GM11168 (cell line): ENCODE measurements at regions not wholly inside any gene's neighbourhood (a gene's known extent, or its start where the extent isn't known, plus 50 kb on each side); places are given as distances from the start of the nearest gene placed in this dataset.
"Not testable (repeated sequence)": the region's sequence is repeated elsewhere in the genome, so short reads cannot be mapped to it uniquely, and the experiment has no call there.

Source experiments
- in situ Hi-C: fragments of 300-500 bp; cut with MboI; formaldehyde crosslinking; loops from one replicate; pipeline ENCODE4 v1.12.0; 2022; ENCODE audit warnings: low sequenced_read_pairs; ENCODE audit not compliant: unreplicated experiment

DNA sequence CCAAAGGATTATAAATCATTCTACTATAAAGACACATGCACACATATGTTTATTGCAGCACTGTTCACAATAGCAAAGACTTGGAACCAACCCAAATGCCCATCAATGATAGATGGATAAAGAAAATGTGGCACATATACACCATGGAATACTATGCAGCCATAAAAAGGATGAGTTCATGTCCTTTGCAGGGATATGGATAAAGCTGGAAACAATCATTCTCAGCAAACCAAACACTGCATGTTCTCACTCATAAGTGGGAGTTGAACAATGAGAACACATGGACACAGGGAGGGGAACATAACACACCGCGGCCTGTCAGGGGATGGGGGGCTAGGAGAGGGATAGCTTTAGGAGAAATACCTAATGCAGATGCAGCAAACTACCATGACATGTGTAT, 135.1 kb upstream of the PDE4B start:
- in situ Hi-C loops: not testable (repeated sequence)

DNA sequence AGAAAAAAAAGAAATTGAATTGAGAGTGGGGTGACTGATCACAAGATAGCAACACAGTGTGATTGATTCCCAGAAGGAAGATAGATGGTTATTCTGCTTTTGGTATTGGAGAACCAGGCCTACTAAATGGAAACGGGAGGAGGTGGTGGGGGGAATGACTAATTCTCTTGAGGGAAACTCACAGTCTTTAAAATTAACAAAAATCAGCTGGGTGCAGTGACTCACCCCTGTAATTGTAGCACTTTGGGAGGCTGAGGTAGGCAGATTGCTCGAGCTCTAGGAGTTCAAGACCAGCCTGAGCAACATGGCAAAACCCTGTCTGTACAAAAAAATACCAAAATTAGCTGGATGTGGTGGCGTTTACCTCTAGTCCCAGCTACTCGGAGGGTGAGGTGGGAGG, 134.6 kb upstream of the PDE4B start:
- in situ Hi-C loops: no loop called here

DNA sequence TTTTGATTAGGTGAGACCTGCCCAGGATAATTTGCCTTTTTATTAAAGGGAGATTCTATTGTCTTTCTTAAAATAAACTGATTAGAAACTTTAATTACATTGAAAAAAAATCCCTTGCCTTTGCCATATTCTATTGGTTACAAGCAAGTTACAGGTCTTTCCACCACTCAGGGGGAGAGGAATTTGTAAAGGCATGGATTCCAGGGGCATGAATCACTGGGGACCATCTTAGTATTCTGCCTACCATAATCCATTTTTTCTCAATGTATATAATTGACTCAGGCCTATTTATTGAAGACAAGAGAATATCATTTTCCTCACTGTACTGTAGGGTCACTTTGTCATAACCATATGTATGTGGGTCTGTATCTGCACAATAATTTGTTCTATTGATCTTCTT, 124.3 kb upstream of the PDE4B start:
- in situ Hi-C loops: no loop called here

DNA sequence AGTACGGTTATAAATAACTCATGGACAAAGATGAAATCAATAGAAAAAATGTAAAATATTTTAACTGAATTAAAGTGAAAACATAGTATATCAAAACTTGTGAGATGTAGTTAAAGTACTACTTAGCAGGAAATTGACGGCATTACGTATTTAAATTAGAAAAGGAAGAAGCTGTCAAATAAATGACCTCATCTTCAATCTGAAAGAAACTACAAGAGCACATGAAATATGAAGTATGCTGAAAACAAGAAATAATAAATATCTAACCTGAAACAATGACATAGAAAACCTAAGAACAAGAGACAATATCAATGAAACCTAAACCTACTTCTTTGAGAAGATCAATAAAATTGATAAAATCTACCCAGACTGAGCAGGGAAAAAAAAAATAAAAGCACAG, 122.2 kb upstream of the PDE4B start:
- in situ Hi-C loops: no loop called here

DNA sequence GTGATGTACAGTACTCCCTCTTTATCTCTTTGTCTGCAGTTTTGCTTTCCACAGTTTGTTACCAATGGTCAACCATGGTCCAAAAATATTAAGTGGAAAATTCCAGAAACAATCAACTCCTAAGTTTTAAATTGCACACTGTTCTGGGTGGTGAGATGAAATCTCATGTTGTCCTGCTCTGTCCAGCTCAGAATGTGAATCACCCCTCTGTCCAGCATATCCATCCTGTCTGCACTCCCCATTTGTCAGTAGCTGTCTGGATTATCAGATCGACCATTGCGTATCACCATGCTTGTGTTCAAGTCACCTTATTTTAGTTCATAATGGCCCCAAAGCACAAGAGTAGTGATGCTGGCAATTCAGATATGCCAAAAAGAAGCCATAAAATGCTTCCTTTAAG, 118.2 kb upstream of the PDE4B start:
- in situ Hi-C loops: no loop called here

DNA sequence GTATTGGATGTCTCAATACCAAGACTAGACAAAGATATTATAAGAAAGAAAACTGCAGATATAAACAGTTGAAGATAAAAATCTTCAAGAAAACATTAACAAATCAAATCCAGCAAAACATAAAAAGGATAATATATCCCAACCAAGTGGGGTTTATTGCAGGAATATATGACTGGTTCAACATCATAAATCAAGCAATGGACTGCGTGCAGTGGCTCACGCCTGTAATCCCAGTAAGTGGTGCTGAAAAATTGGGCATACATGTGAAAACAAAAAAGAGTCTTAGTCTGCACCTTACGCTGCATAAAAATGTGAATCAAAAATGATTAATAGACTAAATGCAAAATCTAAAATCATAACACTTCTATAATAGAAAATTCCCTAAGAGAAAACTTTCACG, 112.9 kb upstream of the PDE4B start:
- in situ Hi-C loops: loop anchor here (10.0 to 25.0 kb wide), 2 partner anchors 445 to 617 kb away; no protein-coding TSS in a partner anchor

DNA sequence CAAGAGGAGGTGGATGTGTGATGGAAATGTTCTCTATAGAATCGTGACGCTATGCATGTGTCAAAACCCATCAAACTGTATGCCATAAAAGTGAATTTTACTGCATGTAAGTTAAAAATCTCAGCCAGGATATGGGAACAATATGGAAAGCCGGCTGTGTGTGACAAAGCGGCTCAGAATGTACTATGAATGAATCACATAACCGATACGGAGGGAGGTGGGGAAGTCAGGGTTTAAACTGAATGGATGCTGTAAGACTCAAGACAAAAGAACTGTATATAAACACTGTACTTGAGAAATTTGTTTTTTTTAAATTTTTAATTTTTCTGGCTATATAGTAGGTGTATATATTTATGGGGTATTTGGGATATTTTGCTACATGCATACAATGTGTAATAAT, 111.6 kb upstream of the PDE4B start:
- in situ Hi-C loops: loop anchor here (10.0 to 25.0 kb wide), 2 partner anchors 446 to 619 kb away; no protein-coding TSS in a partner anchor

DNA sequence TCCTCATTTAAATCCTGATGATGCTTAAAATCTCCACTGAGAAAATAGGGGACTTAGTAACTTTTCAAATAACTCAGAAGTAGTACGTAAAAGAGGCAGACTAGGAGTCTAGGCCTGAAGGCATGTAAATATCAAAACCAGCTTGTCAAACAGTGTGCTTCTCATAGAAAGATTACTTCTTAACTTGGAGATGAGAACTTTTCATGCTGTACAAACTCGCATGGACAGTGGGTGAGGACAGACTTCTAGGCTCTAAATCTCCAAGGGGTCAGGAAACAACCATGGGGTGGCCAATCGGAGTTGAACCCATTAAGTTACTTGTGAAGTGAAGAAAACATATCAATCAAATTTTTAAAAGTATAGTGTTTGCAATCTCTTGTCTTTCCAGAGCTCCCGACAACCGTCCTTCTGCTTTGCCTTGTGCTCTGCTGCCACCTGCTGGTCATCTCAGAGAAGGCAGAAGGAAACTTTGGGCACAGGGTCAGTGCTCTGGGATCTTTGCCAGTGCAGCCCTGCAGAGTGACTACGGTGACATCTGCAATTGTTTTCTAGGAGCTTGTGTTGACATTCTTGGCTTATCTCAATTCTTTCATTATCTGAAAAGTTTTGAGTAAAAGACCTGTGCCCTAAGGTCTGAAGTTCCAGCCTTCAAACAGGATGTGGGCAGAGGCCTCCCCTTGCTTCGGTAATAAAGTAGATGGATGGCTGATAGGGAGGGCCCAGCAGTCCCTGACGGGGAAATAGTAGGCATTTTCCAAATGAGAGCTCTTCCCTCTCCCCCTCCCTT, 105.1 kb upstream of the PDE4B start:
- in situ Hi-C loops: loop anchor here (10.0 to 25.0 kb wide), 2 partner anchors 453 to 625 kb away; no protein-coding TSS in a partner anchor

DNA sequence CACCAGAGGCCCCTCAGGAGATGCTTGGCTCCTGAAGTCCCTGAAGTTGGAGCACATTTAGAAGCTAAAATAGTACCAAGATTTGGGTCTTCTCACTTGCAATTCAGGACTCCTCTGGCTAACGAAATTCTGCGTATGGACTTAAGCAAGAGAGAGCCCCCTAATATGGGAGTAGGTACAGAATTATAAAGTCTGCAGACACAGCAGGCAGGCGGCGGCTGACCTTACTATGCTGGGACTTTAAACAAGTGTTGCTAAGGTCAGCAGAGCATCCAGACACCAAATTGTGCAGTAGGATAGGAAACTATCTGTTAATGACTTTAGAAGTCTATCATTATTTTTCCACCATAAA, 104.5 kb upstream of the PDE4B start:
- in situ Hi-C loops: loop anchor here (10.0 to 25.0 kb wide), 2 partner anchors 453 to 626 kb away; no protein-coding TSS in a partner anchor

DNA sequence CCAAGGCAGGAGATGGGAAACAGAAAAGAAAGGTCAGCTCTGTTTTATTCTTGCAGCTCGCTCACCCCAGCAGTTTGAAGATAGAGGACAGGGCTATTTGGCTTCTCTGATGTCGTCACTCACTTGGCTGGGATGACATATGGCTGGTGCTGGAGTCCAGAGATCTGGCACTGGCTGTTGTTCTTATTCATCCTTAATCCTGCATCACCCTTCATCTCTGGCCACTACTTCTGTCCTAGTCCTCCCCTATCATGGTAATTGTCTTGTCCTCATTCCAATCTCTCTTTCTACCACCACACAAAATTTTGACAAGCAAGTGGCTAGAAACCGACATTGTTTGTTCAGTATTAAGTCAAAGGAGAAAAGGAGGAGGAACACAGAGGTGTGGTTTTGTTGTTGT, 103.8 kb upstream of the PDE4B start:
- in situ Hi-C loops: loop anchor here (10.0 to 25.0 kb wide), 2 partner anchors 454 to 627 kb away; no protein-coding TSS in a partner anchor

DNA sequence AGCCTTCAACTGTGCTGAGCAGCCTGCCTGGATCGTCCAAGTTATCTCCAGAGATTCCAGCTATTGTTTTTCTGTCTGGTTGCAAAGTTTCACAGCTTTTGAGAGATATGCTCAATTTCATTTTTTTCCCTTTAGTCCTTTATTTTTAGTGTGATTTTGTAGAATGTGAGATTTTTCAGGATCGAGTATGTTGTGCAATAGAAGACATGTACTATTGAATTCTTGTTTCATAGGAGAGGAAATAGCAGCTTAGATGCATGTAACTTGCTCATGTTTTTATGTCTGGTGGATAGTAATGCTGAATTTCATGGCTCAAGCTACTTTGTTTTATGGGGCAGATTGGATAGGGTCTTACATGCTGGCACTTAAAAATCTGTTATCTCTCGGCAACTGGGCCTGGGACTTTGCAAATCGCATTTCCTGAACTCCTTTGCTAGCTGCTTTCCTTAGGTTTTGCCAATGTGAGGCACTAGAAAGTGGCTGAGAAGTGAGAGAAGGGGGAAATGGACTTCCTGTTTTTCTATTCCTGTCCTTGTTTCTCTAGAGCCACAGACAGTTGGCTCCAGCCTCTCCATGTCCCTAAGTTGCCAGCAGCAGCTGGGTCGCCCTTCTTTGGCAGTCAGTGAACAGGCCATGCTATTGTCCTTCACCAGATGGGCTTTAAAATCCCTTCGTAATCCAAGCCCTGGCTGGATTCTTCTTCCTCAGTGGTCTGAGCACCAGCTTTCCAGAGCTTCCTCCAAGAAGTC, 101.4 kb upstream of the PDE4B start:
- in situ Hi-C loops: loop anchor here (10.0 to 25.0 kb wide), 2 partner anchors 477 to 629 kb away; no protein-coding TSS in a partner anchor

DNA sequence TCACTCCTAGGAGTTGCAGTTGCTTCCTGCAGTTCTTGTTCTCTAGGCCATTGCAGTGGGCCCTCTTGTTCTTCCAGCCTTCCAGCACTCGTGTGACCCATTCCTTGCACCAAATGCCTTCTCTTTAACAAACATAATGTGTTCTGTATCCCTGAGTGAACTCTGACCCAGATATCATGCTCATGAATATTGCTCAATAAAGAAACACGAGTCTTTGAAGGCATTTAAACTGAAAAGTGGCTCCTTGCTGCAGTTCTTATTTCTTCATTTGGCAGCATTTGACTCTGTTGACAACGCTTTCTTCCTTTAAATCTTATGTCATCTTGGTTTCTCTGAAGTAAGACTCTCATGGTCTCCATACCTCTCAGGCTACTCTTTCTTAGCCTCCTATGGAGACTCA, 100.7 kb upstream of the PDE4B start:
- in situ Hi-C loops: loop anchor here (10.0 to 25.0 kb wide), 2 partner anchors 477 to 630 kb away; no protein-coding TSS in a partner anchor

DNA sequence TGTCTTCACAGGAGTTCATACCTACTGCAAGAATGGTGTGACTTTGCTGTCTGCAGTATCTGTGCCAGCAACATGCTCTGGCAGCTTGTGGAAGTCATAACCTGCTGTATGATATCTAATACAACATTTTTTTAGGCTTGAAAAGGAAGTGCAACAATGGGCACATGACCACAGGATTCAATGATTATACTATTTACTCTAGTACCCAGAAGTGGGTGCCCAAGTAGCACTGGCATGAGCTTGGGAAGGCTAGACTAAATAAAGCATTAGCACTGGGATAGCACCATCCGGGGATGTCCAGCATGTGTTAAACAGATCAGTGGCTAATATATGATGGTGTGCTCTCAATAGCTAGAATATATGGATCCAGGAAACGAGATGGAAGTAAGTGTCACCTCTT, 98.6 kb upstream of the PDE4B start:
- in situ Hi-C loops: loop anchor here (10.0 to 25.0 kb wide), 2 partner anchors 479 to 632 kb away; no protein-coding TSS in a partner anchor

DNA sequence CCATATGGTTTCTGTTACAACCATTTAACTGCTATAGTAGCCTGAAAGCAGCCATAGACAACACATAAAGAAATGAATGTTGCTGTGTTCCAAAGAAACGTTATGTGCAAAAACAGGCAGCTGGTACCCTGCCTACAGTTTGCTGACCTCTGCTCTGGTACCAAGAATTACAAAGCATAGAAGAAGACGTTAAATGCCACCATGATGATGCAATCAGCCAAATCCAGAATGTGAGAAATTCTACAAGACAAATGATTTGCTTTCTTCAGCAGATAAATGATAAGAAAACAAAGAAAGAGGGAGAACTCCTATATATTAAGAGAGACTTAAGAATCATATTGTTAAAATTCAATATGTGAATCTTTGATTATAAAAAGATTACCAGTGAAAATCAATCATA, 97.8 kb upstream of the PDE4B start:
- in situ Hi-C loops: loop anchor here (10.0 to 25.0 kb wide), 2 partner anchors 480 to 633 kb away; no protein-coding TSS in a partner anchor

DNA sequence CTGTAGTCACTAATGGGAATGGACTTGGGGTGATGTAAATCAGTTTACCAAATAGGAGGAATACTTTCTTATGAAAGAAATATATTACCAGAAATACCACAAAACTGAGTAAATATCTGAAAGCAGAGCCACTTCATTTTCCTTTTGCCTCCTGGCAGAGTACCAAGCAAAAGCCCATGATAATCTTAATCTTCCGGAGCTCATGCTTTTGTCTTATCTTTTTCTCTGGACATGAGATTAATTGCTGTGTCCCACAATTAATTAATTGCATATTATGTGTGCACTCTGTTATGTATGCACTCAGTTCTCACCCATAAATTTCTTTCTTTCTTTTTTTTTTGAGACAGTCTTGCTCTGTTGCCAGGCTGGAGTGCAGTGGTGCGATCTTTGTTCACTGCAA, 94.1 kb upstream of the PDE4B start:
- in situ Hi-C loops: loop anchor here (10.0 to 25.0 kb wide), 2 partner anchors 484 to 636 kb away; no protein-coding TSS in a partner anchor

DNA sequence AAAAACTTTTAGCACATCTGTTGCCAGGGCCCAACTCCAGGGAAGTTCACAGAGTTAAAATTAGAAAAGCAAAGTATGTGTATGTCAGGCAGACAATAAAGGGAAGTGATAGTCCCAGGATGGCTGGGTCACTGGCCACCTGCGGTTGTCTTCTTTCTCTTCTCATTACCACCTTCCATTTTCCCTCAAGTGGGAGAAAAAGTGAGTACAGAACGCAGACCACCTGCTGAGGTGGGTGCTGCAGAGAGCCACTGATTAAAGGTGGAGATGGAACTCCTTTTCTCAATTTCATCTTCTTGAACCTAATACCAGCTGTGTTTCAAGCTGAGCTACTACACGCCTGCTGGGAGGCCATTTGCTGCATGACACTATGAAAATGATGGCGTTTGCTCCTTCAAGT, 88.8 kb upstream of the PDE4B start:
- in situ Hi-C loops: loop anchor here (25.0 kb wide), 1 partner anchor 533 kb away; no protein-coding TSS in a partner anchor

DNA sequence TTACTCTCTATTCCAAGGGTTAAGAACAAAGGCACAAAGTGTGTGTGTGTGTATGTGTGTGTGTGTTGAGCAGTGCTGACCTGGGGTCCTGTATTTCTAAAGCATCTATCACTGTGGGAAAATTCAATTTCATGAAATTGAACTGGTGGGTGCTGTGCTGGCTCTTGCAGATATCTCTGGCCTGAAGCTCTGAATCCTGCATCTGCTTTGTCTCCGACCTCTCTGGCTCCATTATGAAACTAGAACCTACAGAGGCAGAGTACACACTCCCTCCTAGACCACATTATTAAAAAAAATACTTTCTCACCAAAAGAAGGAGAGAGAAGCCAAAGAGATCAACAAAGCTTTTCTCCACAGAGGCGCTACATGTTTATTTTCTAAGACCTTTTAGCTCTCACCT, 88.4 kb upstream of the PDE4B start:
- in situ Hi-C loops: loop anchor here (25.0 kb wide), 1 partner anchor 533 kb away; no protein-coding TSS in a partner anchor

DNA sequence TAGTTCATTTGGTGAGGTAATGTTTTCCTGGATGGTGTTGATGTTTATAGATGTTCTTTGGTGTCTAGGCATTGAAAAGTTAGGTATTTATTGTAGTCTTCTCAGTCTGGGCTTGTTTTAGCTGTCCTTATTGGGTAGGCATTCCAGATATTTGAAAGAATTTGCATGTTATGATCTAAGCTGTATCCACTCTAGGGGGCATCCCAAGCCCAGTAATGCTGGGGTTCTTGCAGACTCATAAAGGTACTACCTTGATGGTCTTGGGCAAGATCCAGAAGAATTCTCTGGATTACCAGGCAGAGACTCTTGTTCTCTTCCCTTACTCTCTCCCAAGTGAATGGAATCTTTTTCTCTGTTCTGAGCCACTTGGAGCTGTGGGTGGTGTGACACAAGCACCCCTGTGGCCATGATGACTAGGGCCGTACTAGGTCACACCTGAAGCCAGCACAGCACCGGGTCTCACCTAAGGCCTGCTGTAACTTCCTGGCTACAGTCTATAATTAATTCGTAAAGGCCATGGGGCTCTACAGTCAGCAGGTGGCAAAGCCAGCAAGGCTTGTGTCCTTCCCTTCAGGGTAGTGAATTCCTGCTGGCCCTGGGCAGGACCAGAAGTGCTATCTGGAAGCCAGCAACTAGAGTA, 74.8 kb upstream of the PDE4B start:
- in situ Hi-C loops: loop anchor here (25.0 kb wide), 1 partner anchor 519 kb away; no protein-coding TSS in a partner anchor

DNA sequence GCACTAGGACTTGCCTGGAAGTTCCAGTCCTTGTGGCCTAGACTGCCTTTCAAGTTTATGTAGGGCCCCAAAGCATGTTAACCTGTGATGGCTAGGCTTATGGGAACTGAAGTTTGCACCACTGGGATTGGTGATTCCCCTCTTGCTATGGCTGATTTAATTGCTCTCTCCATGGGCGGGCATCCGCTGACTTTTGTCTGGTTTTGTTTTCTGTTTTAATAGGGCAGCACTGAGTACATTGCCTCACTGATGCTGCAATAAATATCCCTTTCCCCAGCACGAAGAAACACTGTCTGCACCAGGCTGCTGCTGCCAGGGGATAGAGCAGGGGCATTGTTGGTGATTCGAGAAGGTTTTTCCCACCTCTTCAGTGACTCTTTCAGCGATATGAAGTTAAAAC, 73.3 kb upstream of the PDE4B start:
- in situ Hi-C loops: loop anchor here (25.0 kb wide), 1 partner anchor 518 kb away; no protein-coding TSS in a partner anchor

DNA sequence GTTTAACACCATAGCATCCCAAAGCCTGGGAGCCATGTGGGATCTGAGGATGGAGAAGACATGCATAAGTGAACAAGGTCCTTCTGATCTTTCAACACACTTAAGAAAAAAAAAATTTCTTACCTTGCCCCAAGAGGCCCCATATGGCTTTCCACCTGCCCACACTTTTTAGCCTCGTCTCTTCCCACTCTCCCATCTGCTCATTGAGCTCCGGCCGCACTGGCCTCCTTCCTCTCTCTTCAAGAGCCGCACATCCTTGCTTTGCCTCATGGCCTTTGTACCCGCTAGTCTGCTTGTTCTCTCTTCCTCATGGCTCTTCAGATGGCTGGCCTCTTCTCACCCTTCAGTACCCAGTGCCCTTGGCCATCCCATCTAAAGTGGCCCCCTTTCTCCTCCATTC, 70.2 kb upstream of the PDE4B start:
- in situ Hi-C loops: loop anchor here (25.0 kb wide), 1 partner anchor 515 kb away; no protein-coding TSS in a partner anchor
